ENCODE measurements at regions not wholly inside any gene's neighbourhood (a gene's known extent, or its start where the extent isn't known, plus 50 kb on each side); places are given as distances from the start of the nearest gene placed in this dataset.

DNA sequence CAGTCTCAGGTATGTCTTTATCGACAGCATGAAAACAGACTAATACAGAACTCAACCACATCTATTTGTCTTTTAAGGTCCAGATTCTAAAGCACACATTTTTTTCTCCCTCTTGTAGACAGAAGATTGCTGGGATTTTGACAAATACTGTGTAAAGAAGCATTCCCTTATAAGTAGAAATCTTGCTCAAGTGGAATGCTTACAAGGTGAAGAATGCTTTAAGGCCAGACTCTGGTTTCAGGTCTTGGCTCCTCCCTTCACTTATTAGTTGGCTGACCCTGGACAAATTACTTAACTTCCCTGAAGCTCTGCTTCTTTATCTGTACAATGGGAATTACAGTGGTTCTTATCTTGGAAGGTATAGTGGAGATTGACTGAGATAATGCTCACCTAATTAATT, 242.3 kb upstream of the IRX5 start:
- no peak for DNase-seq (ENCODE audit: low spot score)

DNA sequence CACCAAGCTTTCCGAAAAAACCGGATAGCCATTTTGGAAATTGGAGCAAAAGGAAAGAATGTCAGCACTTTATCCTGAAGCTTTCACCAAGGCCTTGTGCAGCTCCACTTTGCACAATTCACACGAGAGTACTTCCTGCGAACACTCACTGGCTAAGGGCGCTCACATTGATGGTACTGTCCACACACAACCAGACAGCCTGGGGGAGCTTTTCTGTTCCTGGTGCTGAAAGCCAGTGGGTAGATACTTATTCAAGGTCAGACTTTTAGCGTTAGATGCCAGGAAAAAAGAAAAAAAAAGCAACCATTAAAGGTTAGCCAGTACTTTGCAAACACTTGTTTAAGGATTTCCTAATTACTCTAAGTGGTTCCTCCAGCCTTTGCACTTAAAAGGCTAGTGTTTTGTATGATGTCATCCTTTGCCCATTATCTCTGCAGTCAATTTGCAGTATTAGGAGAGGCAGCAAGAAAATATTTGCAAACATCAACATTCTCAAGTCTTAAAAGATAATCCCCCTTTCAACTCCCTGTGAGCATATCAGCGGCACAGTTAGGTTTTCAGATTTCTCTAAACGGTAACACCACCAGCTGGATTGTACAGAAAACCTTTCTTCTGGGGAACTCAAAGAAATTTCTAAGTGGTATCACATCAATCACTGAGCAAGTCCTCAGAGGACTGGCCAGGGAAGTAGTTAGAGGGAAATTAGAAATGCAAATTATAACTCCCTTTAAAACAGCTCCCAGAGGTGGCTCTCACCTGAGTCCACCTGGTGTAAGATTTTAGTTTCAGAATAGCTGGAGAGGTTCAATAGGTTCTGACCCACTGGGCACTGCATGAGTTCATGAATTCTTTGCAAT, 243.4 kb upstream of the IRX5 start:
- Mint-ChIP-seq H3K4me3 (no peak overlapping the region), H3K36me3 (ENCODE audit: low read depth) (no peaks in the 10 kb centered on the region; the same call in 2 of the 3 replicates), H3K27me3 (ENCODE audit: insufficient read depth, low read depth, poor library complexity) (no peaks in the 10 kb centered on the region), H3K27ac (no peak overlapping the region), H3K9me3 (peaks cover 2% of the 10 kb centered on the region; the same call in 1 of the 3 replicates), H3K4me1 (peaks cover 28% of the 10 kb centered on the region)
- H3K36me3 ChIP-seq (ENCODE audit: insufficient read depth), result no peaks in the 10 kb centered on the region
- H4K20me1 ChIP-seq (replicated peaks; ENCODE audit: insufficient read depth), result no peaks in the 10 kb centered on the region
- peaks cover 47% of the 10 kb centered on the region for H3K27me3 ChIP-seq (ENCODE audit: insufficient read depth)
- H3K4me1 ChIP-seq (ENCODE audit: insufficient read depth), result peaks cover 23% of the 10 kb centered on the region
- TF ChIP-seq STAT1 (IDR thresholded peaks at IDR 0.05; ENCODE audit: unreplicated experiment) (no peak), NANOG (IDR thresholded peaks at IDR 0.05; ENCODE audit: borderline replicate concordance) (no peak)
- no peak overlapping the region for H3K4me3 ChIP-seq
- DNase-seq (ENCODE audit: low spot score) (no peak), ATAC-seq (no peak)
- no peaks in the 10 kb centered on the region for H3K79me2 ChIP-seq (replicated peaks; ENCODE audit: insufficient read depth)
- H3F3A ChIP-seq (replicated peaks; ENCODE audit: low read depth), result no peaks in the 10 kb centered on the region
- H3K4me2 ChIP-seq, result no peak overlapping the region
- no peak overlapping the region for H2AFZ ChIP-seq
- no peaks in the 10 kb centered on the region for H3K9me2 ChIP-seq (ENCODE audit: insufficient read depth)
- no peak overlapping the region for H3K27ac ChIP-seq (ENCODE audit: low read depth)

More for the DNA sequence above, 242.3 kb upstream of the IRX5 start:
- H3K36me3 ChIP-seq (ENCODE audit: insufficient read depth), result no peaks in the 10 kb centered on the region
- H2AFZ ChIP-seq, result no peak overlapping the region
- Mint-ChIP-seq H3K27ac (no peak overlapping the region), H3K27me3 (ENCODE audit: insufficient read depth, low read depth, poor library complexity) (no peaks in the 10 kb centered on the region), H3K4me3 (no peak overlapping the region), H3K9me3 (peaks cover 2% of the 10 kb centered on the region; the same call in 1 of the 3 replicates), H3K36me3 (ENCODE audit: low read depth) (no peaks in the 10 kb centered on the region; the same call in 2 of the 3 replicates), H3K4me1 (peaks cover 28% of the 10 kb centered on the region)
- H3F3A ChIP-seq (replicated peaks; ENCODE audit: low read depth), result no peaks in the 10 kb centered on the region
- ATAC-seq, result no peak
- TF ChIP-seq ZNF331 (CRISPR knock-in tag; IDR thresholded peaks at IDR 0.05; ENCODE audit: low read depth), result no peak
- TF ChIP-seq STAT1 (IDR thresholded peaks at IDR 0.05; ENCODE audit: unreplicated experiment), result no peak
- TF ChIP-seq, protein P1, sequence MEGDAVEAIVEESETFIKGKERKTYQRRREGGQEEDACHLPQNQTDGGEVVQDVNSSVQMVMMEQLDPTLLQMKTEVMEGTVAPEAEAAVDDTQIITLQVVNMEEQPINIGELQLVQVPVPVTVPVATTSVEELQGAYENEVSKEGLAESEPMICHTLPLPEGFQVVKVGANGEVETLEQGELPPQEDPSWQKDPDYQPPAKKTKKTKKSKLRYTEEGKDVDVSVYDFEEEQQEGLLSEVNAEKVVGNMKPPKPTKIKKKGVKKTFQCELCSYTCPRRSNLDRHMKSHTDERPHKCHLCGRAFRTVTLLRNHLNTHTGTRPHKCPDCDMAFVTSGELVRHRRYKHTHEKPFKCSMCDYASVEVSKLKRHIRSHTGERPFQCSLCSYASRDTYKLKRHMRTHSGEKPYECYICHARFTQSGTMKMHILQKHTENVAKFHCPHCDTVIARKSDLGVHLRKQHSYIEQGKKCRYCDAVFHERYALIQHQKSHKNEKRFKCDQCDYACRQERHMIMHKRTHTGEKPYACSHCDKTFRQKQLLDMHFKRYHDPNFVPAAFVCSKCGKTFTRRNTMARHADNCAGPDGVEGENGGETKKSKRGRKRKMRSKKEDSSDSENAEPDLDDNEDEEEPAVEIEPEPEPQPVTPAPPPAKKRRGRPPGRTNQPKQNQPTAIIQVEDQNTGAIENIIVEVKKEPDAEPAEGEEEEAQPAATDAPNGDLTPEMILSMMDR (conservative IDR thresholded peaks at IDR 0.05; ENCODE audit: low read depth in 2 of 2), result no peak
- TF ChIP-seq POLR2AphosphoS5 (IDR thresholded peaks at IDR 0.05; ENCODE audit: low read depth), result no peak
- no peak for TF ChIP-seq ZNF114 (CRISPR knock-in tag; IDR thresholded peaks at IDR 0.05)
- TF ChIP-seq JUNB (IDR thresholded peaks at IDR 0.05; ENCODE audit: unreplicated experiment), result no peak
- H3K27me3 ChIP-seq (ENCODE audit: insufficient read depth), result peaks cover 37% of the 10 kb centered on the region
- H3K4me1 ChIP-seq (ENCODE audit: insufficient read depth), result peaks cover 20% of the 10 kb centered on the region
- no peak overlapping the region for H3K4me3 ChIP-seq
- no peaks in the 10 kb centered on the region for H3K79me2 ChIP-seq (replicated peaks; ENCODE audit: insufficient read depth)
- no peak overlapping the region for H3K4me2 ChIP-seq
- H4K20me1 ChIP-seq (replicated peaks; ENCODE audit: insufficient read depth), result no peaks in the 10 kb centered on the region
- no peak overlapping the region for H3K27ac ChIP-seq (ENCODE audit: low read depth)
- no peaks in the 10 kb centered on the region for H3K9me2 ChIP-seq (ENCODE audit: insufficient read depth)

DNA sequence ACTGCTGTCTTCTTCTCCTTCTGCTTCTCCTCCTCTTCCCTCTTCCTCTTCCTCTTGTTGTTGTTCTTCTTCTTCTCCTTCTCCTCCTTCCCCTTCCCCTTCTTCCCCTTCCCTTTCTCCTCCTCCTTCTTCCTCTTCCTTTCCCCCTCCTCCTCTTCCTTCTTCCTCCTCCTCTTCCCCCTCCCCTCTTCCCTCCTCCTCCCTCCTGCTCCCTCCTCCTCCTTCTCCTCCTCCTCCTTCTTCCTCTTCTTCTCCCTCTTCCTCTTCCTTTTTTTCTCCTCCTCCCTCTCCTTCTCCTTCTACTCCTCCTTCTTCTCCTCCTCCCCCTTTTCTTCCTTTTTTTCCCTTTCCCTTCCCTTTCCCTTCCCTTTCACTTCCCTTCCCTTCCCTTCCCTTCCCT, 245.0 kb upstream of the IRX5 start:
- Histone ChIP-seq H2AFZ (no peak overlapping the region), H3K27me3 (ENCODE audit: insufficient read depth) (peaks cover 49% of the 10 kb centered on the region), H3K9me2 (ENCODE audit: insufficient read depth) (no peaks in the 10 kb centered on the region), H3K4me3 (no peak overlapping the region), H3K4me2 (no peak overlapping the region), H3K79me2 (replicated peaks; ENCODE audit: insufficient read depth) (no peaks in the 10 kb centered on the region), H3K27ac (ENCODE audit: low read depth) (no peak overlapping the region), H3F3A (replicated peaks; ENCODE audit: low read depth) (no peaks in the 10 kb centered on the region), H3K4me1 (ENCODE audit: insufficient read depth) (peaks cover 23% of the 10 kb centered on the region), H3K36me3 (ENCODE audit: insufficient read depth) (no peaks in the 10 kb centered on the region), H4K20me1 (replicated peaks; ENCODE audit: insufficient read depth) (no peaks in the 10 kb centered on the region)
- Mint-ChIP-seq H3K36me3 (ENCODE audit: low read depth) (no peaks in the 10 kb centered on the region; the same call in 2 of the 3 replicates), H3K4me3 (no peak overlapping the region), H3K9me3 (peaks cover 2% of the 10 kb centered on the region; the same call in 1 of the 3 replicates), H3K4me1 (peaks cover 21% of the 10 kb centered on the region), H3K27me3 (ENCODE audit: insufficient read depth, low read depth, poor library complexity) (no peaks in the 10 kb centered on the region), H3K27ac (no peak overlapping the region)
- DNase-seq (ENCODE audit: low spot score) (no peak), ATAC-seq (no peak)
- TF ChIP-seq, protein P2, sequence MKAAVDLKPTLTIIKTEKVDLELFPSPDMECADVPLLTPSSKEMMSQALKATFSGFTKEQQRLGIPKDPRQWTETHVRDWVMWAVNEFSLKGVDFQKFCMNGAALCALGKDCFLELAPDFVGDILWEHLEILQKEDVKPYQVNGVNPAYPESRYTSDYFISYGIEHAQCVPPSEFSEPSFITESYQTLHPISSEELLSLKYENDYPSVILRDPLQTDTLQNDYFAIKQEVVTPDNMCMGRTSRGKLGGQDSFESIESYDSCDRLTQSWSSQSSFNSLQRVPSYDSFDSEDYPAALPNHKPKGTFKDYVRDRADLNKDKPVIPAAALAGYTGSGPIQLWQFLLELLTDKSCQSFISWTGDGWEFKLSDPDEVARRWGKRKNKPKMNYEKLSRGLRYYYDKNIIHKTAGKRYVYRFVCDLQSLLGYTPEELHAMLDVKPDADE (IDR thresholded peaks at IDR 0.05), result no peak
- no peak for TF ChIP-seq NANOG (IDR thresholded peaks at IDR 0.05; ENCODE audit: borderline replicate concordance)
- TF ChIP-seq, protein P1 (conservative IDR thresholded peaks at IDR 0.05; ENCODE audit: low read depth in 2 of 2), result no peak
- TF ChIP-seq EZH2phosphoT487 (IDR thresholded peaks at IDR 0.05; ENCODE audit: unreplicated experiment), result no peak
- no peak for TF ChIP-seq POLR2AphosphoS5 (IDR thresholded peaks at IDR 0.05; ENCODE audit: low read depth)
- TF ChIP-seq JUNB (IDR thresholded peaks at IDR 0.05; ENCODE audit: unreplicated experiment), result no peak
